Stimulated activated CD4-positive, alpha-beta T cell treated with anti-CD3 and anti-CD28 coated beads, Interleukin-12 subunit alpha, Interleukin-12 subunit beta, amount 100 ng/mL, for 48 hours (primary cell): ENCODE measurements at regions not wholly inside any gene's neighbourhood (a gene's known extent, or its start where the extent isn't known, plus 50 kb on each side); places are given as distances from the start of the nearest gene placed in this dataset.

ENCODE experiments used
- DNase-seq, 3 donors: peaks; one replicate each; pipeline ENCODE4 v3.0.0-alpha.2; 2020; ENCODE audit warnings: low read depth in 2 of 3, low spot score in 1 of 3

- no peak for DNase-seq
Measured at GRCh38 chr2:64768491-64769005, 114.8 kb upstream of the SERTAD2 start.

GRCh38 chr2:64769392-64770044 is 115.8 kb upstream of the SERTAD2 start:
- DNase-seq, result no peak

DNA sequence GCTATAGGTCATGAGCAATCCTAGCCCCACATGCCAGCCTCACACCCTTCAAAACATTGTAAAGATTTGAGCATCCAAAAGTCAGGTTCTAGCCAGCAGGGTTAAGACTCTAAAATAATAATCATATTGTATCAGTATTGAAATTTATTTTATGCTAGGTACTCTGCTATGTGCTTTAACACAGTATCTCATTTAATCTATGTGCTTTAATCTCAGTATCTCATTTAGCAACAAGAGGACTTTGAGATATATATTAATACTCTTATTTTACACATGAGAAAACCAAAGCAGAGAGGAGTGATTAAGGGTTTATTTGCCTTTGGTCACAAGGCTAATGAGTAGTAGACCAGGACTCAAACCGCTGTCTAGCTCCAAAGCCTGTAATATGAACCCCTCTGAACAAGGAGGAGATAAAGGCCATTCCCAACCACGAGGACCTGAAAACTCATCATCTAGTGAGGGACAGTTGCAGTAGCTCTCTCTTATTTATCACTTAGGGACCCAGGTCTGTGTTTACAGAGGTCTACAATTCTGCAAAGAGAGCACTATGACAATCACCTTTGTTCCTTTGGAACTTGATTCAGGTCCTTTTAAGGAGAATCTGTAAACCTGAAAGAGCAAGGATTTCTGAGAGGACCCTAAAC is 116.5 kb upstream of the SERTAD2 start:
- no peak for DNase-seq

DNA sequence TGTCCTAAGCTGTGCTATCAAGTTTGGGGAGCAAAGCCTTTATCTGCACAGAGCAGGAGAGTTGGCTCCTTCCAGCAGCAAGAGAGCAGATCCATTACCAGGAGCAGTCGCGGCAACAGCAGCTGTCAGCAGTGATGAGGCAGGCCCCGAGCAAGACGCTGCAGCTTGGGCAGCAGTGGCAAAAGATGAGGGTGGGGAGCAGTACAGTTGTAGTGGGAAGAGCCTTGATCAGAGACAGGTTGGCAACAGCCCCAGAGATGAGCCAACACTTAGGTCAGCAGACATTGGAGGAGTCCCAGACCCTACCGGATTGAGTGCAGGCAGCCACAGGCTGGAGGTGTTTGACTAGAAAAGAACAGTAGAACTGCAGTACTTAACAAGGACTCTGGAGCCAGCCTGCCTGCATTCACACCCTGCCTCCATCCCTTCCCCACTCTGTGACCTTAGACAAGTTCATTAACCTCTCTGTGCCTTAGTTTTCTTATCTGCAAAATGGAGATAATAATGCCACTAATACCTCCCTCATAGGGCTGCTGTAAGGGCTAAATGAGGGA is 117.1 kb upstream of the SERTAD2 start:
- no peak for DNase-seq

DNA sequence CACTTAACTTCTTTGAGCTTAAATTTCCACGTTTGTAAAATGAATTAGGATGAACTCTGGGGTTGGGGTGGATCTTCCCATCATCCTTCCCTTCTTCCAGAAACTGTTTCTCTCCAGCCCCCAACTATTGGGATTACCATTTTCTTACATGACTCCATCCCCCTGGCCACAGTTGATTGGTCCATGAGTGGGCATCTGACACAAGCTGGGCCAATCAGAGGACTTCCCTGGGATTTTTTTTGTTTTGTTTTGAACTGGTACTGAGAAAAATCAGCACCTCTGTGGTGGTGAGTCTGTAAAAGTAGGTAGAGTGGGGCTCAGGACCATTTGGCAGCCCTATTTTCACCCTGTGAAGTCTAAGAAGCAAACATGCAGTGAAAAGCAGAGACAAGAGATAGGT is 118.0 kb upstream of the SERTAD2 start:
- DNase-seq, result no peak

- DNase-seq, result no peak
Measured at GRCh38 chr2:64773461-64774118, 119.9 kb upstream of the SERTAD2 start.

DNA sequence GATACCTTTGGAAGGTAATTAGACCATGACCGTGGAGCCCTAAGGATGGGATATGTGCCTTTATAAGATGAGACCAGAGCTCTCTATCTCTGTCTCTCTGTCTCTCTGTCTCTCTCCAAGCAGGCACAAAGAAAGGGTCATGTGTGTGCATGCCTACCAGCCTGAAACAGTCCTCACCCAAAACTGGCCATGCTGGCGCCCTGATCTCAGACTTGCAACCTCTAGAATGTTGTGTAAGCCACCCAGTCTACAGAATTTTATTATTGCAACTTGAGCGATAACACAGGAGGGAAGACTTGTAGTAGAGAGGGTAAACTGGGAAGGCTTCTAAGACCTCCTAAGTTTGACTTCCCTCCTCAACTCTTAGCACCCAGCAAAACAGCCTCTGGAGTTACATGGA is 124.1 kb upstream of the SERTAD2 start:
- DNase-seq, result no peak

- no peak for DNase-seq
Measured at GRCh38 chr2:64779117-64779690, 125.5 kb upstream of the SERTAD2 start.

- no peak for DNase-seq
Measured at GRCh38 chr2:64780041-64780440, 126.3 kb upstream of the SERTAD2 start.

- DNase-seq, result no peak
Measured at GRCh38 chr2:64781711-64782390, 128.1 kb upstream of the SERTAD2 start.

GRCh38 chr2:64784168-64785061 is 130.7 kb upstream of the SERTAD2 start:
- no peak for DNase-seq

DNA sequence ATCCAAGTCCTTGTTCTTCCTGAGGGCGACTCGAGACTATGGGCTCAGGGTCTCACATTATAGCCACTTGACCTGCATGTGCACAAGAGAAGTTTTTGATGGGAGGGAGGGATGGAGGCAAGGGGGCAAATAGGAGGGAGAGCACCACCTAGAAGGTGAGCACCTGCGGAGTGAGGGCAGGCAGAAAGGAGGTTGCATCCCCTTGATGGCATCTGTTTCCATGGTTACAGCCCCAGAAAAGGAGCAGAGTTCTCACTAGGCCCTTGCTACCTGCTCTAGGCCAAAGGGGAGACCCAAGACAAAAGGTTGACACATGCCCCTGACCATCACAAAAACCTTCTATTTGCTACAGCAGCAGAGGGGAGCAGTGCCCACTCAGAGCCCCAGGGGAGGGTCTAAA is 131.5 kb upstream of the SERTAD2 start:
- no peak for DNase-seq

- DNase-seq, result no peak
Measured at GRCh38 chr2:64786343-64787018, 132.8 kb upstream of the SERTAD2 start.

DNA sequence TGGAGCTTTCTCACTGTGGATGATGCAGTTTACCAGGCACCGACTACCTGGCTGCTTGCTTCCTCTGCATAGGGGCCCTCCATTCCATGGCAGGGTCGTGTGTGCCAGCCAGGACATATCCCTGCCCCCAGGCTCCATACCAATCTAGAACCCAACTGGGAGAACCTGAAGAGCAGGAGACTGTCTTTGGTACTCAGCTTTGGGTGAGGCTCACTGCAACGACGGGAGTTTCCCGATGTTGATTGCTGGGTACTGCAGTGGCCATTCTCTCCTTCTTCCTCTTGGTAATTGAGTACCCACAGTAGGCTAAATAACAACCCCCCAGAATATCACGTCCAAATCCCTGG is 133.3 kb upstream of the SERTAD2 start:
- no peak for DNase-seq

GRCh38 chr2:64787698-64788097 is 134.0 kb upstream of the SERTAD2 start:
- no peak for DNase-seq

DNA sequence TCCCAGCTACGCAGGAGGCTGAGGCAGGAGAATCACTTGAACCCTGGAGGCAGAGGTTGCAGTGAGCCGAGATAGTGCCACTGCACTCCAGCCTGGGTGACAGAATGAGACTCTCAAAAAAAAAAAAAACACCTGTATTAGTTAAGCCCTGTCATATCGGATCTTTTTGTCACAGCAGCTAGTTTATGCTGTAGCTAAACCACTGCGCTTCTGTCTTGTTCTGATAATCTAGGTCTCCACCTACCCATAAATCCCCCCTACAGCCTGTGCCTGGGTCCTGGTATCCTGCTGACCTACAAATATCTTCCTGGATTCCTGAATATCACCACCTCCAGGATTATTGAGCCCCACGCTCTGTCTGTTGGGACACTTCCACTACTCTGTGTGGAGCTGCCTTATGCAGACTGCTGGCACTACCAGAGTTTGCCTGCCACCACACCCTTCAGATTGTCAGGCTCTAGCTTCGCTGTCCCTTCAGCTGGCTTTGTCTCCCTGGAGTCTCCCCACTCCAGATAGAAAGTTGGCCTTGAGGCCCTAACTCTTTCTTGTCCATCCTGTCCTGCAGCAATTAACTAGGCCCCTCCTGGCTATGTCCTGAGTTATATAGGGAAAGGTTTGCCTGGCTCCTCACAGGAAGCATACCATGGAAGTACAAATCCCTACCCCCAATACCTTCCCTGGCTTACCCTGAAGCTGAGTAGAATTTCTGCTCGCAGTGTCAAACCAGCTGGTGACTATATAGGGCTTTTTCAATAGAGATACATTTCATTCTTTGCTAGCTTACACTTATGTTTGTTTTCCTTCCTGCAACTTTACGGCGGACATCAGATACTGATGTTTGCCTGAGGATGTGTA is 136.0 kb upstream of the SERTAD2 start:
- DNase-seq, result no peak

GRCh38 chr2:64792300-64792699 is 138.6 kb upstream of the SERTAD2 start:
- DNase-seq, result no peak

DNA sequence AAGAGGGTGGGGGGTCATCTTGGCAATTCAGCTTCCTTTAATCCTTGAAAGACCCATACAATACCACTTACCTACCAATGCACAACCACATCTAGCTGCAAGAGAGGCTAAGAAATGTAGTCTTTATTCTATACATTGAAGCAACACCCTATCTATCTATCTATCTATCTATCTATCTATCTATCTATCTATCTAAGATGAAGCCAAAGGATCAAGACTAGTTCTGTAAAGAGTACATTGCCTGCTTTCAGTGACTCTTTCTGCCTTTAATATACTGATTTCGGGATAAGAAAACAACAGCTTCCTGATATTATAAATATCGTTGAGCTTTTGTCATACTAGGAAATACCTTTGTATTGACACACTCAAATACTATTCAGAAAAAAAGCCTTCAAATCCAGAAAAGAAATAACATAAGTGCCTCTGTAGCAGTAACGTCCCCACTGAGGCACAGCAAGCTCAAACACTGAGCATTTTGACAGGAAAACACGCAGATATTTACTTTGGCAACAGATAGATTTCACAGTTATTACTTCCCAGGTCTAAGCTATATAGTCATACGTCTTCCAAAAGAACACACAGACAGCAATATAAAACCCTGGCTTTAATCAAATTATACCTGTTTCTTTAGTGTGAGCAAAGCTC is 139.4 kb upstream of the SERTAD2 start:
- no peak for DNase-seq
